GM21423 (cell line): ENCODE measurements at regions not wholly inside any gene's neighbourhood (a gene's known extent, or its start where the extent isn't known, plus 50 kb on each side); places are given as distances from the start of the nearest gene placed in this dataset.
"Not testable (repeated sequence)": the region's sequence is repeated elsewhere in the genome, so short reads cannot be mapped to it uniquely, and the experiment has no call there.

Experiments
- ATAC-seq: cut with Tn5 transposase; IDR thresholded peaks from one replicate; pipeline ENCODE4 v1.9.1; 2021; ENCODE audit warnings: mild to moderate bottlenecking, moderate library complexity; ENCODE audit not compliant: unreplicated experiment

- no peak for ATAC-seq
Measured at GRCh38 chr5:68689010-68689409, 404.8 kb upstream of the SLC30A5 start.

GRCh38 chr5:68691874-68692273, 401.9 kb upstream of the SLC30A5 start:
- not testable (repeated sequence) for ATAC-seq

DNA sequence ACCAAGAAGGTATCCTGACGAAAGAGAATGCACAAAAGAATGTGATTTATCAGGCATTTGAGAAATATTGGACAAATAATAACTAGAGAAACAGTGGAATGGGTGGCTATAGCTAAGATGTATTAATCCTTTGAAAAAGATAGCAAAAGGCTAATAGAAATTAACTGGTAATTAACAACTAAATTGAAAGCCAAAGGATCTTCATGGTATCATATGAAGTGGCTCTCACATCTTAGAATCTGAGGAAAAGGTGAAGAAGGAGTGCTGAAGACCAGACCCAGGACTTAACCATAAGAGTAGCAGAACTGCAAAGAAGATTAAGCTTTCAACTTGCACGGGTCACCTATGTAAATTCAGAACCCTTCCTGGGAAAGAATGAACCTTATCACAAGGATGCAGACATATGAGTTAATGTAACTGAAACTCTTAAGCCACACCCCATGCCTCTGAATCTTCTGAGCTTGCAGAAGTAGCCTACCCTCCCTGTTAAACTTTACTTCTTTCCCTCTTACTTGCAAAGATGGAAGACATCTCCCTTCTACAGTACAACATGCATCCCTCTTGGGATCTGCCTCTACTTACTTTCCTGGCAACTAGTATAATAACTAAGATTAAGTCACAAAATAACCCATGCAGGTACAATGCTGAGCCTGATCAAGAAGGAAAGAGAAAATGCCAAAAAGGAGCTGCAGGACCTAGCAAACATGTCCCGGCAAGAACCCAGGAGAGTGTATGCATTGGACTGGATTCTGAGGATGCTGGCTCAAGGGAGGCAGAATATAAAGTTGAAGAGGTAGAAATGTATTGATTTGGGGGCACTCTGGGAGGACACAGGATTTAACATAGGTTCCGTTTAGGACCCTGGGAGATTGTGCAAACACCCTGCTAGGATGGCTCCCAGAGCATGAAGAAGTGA, 395.5 kb upstream of the SLC30A5 start:
- no peak for ATAC-seq

DNA sequence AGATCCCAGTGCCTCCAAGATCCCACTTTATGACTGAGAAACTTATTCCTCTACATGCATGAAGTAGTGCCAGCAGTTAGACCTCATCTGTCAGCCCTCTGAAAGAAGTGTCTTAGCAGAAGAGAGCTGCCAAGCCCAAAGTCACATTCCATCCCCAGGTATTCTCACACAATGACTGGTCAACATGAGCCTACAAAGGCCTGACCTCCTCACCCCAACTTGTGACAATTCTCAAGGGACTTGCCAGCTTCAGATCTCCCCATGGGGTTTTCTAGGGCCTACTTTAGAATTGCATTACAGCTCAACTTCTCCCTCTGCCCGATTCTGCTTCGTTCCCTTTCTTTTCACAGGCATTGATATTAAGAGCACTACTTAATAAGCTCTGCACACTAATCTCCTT, 393.8 kb upstream of the SLC30A5 start:
- no peak for ATAC-seq

DNA sequence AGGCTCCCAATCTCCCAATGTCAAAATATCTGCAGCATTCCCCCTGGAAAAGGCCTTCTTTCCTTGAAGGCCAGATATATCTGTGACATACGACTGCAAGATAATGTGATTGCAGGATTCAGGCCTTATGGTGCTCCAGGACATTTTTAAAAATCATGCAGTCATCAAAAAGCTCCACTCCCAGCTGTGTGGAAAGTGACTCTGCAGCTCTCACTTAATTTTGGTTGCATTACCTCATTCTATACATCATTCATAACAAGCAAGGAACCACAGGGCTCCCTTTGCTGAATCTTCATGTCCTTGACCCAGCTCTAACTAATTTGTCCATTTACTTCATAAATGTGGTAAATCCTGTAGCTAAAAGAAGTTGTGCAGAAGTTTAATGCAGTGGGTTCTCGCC, 386.2 kb upstream of the SLC30A5 start:
- no peak for ATAC-seq

DNA sequence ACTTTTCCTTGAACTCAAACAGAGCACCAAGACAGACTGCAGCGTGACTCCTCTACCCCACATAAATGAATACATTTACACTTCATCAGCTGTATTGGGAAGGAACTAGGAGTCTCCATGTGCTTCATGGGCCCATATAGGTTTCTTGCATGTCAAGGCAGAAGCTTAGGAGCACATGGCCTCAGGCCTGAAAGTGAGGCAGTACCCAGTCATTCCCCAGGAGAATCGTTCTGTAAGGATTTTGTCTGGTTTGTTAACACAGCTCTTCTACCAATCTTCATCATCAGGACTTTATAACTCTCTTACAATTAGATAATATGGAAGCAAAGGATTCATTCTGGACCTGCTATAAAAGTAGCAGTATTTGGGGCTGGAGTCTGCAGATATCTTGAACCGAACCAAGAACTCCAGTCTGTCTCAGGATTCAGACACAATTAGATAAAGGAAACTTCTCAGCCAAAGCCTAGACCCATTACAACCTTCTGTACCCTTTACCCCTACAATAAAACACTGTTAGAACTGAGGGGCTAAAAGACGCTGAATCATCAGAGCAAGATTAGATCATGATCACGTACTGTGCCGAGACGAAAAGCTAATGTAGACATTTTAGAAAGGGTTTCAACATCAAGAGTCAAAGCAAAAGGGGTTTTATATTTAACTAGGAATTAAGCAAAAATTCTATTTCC, 385.5 kb upstream of the SLC30A5 start:
- ATAC-seq = no peak

- no peak for ATAC-seq
Measured at GRCh38 chr5:68708842-68709170, 385.0 kb upstream of the SLC30A5 start.

DNA sequence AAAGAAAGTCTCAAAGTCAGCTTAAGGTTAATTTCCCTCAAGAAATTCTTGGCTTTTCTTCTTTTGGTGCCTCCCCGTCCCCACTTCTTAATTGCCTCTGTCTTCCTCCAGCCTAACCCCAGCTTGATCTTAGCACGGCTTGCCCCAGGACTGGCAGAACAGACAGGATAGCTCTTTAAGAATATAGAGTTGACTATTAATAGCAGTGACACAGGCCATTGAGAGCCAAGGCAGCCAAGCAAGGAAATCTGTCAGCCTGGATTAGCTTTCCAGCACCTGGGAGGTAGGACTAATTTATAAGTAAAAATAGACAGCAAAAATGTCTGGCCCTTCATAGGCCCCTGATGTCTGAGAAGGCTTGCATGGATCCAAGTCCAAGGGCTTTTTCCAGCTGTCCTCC, 384.6 kb upstream of the SLC30A5 start:
- no peak for ATAC-seq

- ATAC-seq = peak; percentile 38
Measured at GRCh38 chr5:68710514-68710913, 383.3 kb upstream of the SLC30A5 start.

DNA sequence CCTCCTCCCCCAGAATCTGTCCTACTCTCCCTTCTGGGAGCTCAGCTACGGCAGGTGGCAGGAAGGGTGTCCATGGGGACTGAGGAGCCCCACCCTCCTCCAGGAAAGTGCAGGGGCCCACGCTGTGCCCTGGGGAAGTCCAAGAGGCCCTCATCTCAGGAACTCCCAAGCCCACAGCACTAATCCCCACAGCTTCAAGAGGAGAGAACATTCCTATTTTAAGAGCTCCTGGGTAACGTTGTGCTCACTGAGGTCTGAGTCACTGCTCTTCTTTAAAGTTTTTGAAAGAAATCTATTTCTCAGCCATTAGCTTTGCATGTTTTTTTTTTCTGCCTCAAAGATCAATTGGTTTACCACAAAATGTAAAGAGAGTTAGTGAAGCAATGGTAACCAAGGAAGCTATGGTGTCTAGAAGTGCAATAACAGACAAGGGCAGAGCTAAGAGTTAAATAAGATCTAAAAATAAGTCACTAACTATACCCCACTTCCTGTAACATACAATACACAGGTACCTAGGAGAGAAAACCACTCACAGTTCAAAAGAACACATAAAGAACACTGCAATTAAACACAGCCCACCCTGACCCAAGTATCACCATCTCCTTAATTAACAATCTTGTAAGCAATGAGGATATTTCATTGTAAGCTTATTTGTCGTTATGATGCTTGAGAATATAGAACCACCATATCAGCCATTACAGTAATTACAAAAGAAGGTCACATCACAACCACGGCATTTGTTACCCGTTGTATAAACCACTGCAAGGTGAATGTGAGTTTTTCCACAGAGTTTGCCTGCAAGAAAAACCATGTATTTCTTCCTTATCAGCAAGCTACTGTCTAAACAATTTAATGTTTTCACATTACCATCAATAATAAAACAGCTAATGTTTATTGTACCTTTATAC, 382.3 kb upstream of the SLC30A5 start:
- ATAC-seq = peak; percentile 95

DNA sequence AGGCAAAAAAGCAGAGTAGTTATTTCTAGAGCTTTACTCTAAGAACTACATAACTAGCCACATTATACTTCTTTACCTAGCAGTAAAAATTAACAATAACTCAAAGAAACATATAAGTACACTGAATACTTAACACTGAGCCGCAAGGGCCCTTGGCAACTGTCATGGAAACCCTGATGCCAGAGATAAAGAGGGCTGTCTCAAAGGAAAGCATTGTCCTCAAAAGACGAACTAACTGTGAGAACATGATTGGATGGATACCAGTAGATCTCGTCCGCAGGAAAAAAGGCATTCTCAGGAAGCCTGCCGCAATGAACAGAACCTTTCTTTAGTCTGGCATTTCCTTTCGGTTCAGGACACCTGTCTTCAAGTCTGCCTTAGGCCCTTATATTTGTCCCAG, 379.0 kb upstream of the SLC30A5 start:
- ATAC-seq = no peak

DNA sequence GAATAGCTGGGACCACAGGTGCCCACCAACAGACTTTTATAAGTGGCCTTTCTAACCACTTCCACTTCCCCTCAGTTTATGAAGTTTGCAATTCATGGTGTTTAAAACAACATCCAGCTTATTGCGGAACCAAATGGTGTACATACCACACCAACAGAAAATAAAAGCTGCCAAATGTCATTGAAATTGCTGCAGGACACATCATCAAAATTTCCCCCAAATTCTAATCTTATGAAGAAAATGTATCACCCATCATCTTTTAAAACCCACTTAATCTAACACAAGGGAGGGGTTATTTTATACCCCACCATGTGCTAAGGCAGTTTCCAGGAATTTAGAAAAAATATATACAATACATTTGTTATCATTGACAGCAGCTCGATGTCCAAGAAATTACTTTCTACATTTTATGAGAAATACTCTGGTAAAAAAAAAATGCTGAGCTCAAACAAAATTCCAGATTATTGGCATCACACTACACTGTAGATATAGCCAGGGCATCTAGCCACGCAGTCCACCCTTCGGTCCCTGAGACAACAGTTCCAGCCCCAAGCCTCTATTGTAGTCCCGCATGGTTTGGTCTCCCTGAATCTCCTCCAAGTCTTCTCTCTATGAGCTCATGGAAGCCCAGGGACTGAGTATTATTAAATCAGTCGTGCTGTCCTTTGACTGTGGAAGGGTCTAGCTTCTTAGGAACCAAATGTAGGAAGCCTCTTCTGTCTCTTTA, 372.8 kb upstream of the SLC30A5 start:
- ATAC-seq = no peak

DNA sequence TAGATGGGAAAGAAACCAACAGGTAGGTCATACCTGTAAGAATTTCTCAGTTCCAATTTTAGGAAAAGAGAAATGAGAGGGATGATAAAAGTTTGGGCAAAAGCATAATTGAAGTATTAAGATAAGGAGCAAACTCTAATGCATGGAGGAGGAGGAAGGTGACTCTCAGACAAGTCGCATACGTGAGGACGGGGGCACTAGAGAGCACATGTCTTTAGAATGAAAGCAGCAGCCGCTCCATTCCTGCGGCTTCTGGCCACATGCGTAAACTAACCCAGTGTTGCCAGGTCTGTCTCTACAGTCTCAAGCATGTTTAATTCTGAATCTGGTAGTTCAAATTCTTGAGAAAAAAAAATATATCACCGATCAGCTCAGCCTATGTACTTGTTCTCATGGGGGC, 371.5 kb upstream of the SLC30A5 start:
- ATAC-seq = no peak

GRCh38 chr5:68725905-68726683, 367.7 kb upstream of the SLC30A5 start:
- no peak for ATAC-seq

DNA sequence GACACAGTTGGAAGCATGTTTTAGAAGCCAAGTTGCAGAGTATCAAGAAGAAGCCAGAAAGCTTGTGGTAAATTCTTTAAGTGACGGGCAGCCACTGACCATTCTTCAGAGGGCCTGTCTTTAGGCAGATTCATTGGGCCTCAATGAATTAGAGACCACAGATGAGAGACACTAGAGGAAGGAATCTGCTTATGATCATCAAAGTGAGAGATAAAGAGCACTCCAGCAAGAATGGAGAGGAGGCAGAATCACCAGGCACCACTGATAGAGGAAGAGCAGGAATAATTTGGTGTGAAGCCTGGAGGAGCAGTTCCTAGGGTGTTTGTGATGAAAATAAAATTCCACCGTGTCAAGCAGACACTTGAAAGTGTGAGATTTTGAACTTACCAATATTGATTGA, 365.9 kb upstream of the SLC30A5 start:
- ATAC-seq = no peak

DNA sequence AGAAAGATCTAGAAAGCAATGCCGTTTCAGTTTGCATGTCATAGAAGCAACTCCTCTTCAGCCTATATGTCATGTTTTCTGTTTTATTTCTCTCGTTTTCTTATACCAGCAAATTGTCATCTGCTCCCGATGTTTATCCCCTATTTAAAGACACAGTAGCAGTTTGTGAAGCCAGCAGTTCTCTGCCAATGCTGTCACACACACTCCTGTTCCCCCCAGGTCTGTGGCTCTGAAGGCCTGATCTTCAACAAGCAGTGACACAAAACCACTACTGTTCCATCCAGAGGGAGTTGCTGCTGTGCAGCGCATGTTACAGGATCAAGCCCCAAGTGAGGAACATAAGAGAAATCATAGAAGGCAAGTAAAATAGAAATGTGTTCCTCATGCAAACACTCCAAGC, 364.1 kb upstream of the SLC30A5 start:
- ATAC-seq = no peak

DNA sequence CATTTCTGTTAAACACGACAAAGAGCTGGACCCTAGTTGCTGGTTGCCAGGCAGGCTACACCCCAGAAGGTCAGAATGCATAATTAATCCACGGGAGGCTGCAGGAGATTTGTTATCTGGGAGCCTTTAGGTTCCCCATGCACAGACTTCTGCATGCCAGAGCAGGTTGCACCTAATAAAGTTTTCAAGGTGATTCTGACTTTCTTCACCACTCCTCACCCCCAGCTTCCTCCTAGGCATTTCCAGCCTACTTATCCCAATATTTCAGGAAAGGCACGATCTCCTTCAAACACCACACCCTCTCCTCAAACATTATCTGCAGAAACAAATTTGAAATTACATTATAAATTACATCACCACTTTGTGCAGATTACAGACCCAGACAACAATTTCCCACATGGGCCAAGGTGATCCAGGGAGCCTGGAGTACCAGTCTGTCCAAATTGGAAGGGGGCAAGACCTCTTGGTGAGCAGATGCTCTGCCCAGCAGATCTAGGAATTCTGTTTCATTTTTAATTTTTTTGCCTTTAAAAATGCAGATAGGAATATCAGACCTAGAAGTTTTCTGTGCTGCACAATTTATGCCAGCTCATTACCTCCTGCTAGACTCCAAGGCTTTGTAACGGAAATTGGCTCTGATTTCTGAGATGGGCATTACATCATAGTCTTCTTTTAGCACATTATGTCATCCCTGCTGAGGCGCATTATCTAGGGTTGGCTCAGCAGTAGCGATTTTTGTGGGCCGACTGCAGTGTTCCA, 363.4 kb upstream of the SLC30A5 start:
- ATAC-seq = no peak

DNA sequence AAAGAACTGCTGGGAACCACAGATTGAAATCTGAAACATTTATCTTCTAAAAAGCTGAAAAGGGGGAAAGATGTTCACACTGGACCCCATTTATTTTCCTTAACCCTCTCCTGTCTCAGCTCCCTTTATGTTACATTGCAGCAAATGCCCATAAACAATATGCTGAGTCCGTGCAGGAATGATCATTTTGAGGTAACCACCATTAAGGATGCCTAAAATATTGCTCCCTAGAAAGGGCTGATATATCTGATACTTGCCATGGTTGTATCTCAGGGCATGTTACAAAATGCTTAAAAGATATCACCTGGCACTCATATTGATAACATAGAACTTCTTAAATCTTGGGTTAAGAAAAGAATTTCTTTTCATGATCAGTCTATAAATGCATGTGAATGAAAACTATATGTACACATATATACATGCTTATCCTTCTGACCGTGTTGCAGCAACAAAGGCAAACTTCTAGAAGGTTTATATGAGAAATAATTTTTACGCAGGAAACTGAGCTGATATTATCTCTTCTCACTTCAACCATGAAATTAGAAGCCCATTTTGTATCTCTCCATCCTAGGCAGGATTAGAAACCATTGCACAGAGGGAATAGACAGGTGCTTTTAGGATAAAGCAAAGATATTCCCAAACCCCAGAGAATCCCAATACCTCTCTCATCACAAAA, 362.7 kb upstream of the SLC30A5 start:
- no peak for ATAC-seq

DNA sequence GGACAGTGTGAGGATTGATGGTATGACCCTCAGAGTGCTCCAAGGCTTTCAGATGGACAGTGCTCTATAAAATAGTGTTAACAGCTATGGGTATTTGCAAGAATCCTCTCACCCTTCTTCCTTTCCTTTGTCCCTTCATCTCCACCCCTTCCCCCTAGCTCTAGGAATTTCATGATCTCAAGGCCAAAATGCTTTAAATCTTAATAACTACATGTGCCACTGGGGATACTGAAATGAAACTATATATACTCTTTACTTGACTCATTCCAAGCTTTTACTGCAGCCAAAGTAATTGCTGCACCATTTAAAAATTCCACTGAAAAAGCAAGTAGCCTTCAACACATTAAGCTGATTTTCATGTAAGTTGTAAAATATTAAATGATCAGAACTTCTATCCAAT, 361.6 kb upstream of the SLC30A5 start:
- no peak for ATAC-seq
